ENCODE measurements at regions not wholly inside any gene's neighbourhood (a gene's known extent, or its start where the extent isn't known, plus 50 kb on each side); places are given as distances from the start of the nearest gene placed in this dataset.
A peak's percentile ranks its signal among the peaks of the same experiment; 100 is the strongest.

DNA sequence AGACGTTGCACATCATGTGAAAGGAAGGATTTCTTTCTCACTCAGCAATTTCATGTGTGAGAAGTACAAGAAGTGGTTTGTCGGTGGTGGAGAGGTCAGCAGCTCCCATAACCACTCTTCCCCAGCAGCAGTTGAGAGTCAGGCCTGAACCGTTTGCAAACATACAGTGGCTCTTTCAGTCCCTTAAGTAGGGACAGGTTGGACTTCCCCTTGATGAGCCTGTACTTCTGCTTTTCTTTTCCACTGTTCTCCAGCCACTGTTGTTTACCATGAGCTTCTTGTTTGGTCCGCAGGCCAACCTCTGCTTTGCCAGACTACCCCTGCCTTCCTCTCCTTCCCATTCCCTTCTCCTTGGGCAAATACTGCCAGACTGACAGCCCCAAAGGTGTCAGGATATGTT lies 391.3 kb upstream of the CELF4 start:
- intact Hi-C loops (cut with micrococcal nuclease; ENCODE audit: unreplicated experiment) = no loop called here
- in situ Hi-C loops (cut with MboI) = no loop called here
- ChIA-PET SMC1A (ENCODE audit: uncharacterized antibody, unreplicated experiment) (no interaction called here), RAD21 (ENCODE audit: unreplicated experiment) (no interaction called here), POLR2A (no interaction called here), CTCF (no interaction called here)
- Histone ChIP-seq H3K9ac (ENCODE audit: control insufficient read depth, insufficient read depth, low read length) (no peak overlapping the region), H3K4me1 (ENCODE audit: control insufficient read depth, insufficient read depth, low read length) (no peaks in the 10 kb centered on the region), H3K27me3 (replicated peaks in 1 of 2; ENCODE audit: control insufficient read depth in 2 of 2, insufficient read depth in 2 of 2, low read length in 1 of 2) (no peaks in the 10 kb centered on the region), H2AFZ (ENCODE audit: control insufficient read depth, low read depth, low read length) (no peak overlapping the region), H3K36me3 (ENCODE audit: control insufficient read depth in 2 of 2, insufficient read depth in 2 of 2, low read length in 1 of 2) (no peaks in the 10 kb centered on the region), H4K20me1 (ENCODE audit: control insufficient read depth, insufficient read depth) (no peaks in the 10 kb centered on the region), H3K27ac (ENCODE audit: control insufficient read depth, insufficient read depth) (no peak overlapping the region), H3K9me3 (replicated peaks; ENCODE audit: control insufficient read depth, insufficient read depth, low read length) (no peaks in the 10 kb centered on the region), H3K4me2 (ENCODE audit: control insufficient read depth, insufficient read depth) (no peak overlapping the region), H3K4me3 (no peak overlapping the region), H3K79me2 (ENCODE audit: control insufficient read depth, insufficient read depth, low read length) (no peaks in the 10 kb centered on the region)
- 3% methylated on average over 4 of the region's 4 CpGs for WGBS (ENCODE audit: insufficient coverage, insufficient replicate concordance, low lambda C conversion rate, missing lambda C conversion rate)
- DNase-seq (ENCODE audit: low read depth, low spot score) = no peak
- no peak for FAIRE-seq
- TF ChIP-seq SPI1 (IDR thresholded peaks at IDR 0.05; ENCODE audit: borderline replicate concordance, insufficient read depth, low read depth, low read length) (peak; percentile 34; the same call in 1 of the 2 replicates), NR2F1 (conservative IDR thresholded peaks at IDR 0.05) (peak; percentile 46; the same call in 1 of the 2 replicates), PKNOX1 (IDR thresholded peaks at IDR 0.05) (no peak)
- ATAC-seq = no peak
- BruUV-seq (replicated peaks) = no TSS peak

- no peaks in the 10 kb centered on the region for H3K9me3 ChIP-seq (replicated peaks; ENCODE audit: control insufficient read depth, insufficient read depth, low read length)
- FAIRE-seq (no peak), DNase-seq (ENCODE audit: low read depth, low spot score) (no peak), ATAC-seq (no peak)
- no peak overlapping the region for H3K4me3 ChIP-seq
- no peak overlapping the region for H2AFZ ChIP-seq (ENCODE audit: control insufficient read depth, low read depth, low read length)
- no peak overlapping the region for H3K27ac ChIP-seq (ENCODE audit: control insufficient read depth, insufficient read depth)
- H4K20me1 ChIP-seq (ENCODE audit: control insufficient read depth, insufficient read depth) = no peaks in the 10 kb centered on the region
- no peak overlapping the region for H3K4me2 ChIP-seq (ENCODE audit: control insufficient read depth, insufficient read depth)
- no peaks in the 10 kb centered on the region for H3K4me1 ChIP-seq (ENCODE audit: control insufficient read depth, insufficient read depth, low read length)
- H3K79me2 ChIP-seq (ENCODE audit: control insufficient read depth, insufficient read depth, low read length) = no peaks in the 10 kb centered on the region
- SMC1A ChIA-PET (ENCODE audit: uncharacterized antibody, unreplicated experiment) = no interaction called here
- no peaks in the 10 kb centered on the region for H3K36me3 ChIP-seq (ENCODE audit: control insufficient read depth in 2 of 2, insufficient read depth in 2 of 2, low read length in 1 of 2)
- RAD21 ChIA-PET (ENCODE audit: unreplicated experiment) = no interaction called here
- CTCF ChIA-PET = no interaction called here
- WGBS (ENCODE audit: insufficient coverage, insufficient replicate concordance, low lambda C conversion rate, missing lambda C conversion rate) = 3% methylated on average over 2 of the region's 2 CpGs
- intact Hi-C loops (cut with micrococcal nuclease; ENCODE audit: unreplicated experiment) (no loop called here), in situ Hi-C loops (cut with MboI) (no loop called here)
- POLR2A ChIA-PET = no interaction called here
- no peak overlapping the region for H3K9ac ChIP-seq (ENCODE audit: control insufficient read depth, insufficient read depth, low read length)
- H3K27me3 ChIP-seq (replicated peaks in 1 of 2; ENCODE audit: control insufficient read depth in 2 of 2, insufficient read depth in 2 of 2, low read length in 1 of 2) = no peaks in the 10 kb centered on the region
- no TSS peak for BruUV-seq (replicated peaks)
- TF ChIP-seq ASH2L (IDR thresholded peaks at IDR 0.05; ENCODE audit: borderline replicate concordance, low read depth) = no peak
- no peak for TF ChIP-seq ESRRA (IDR thresholded peaks at IDR 0.05; ENCODE audit: low read length)
- no peak for TF ChIP-seq BCL3 (IDR thresholded peaks at IDR 0.05; ENCODE audit: borderline replicate concordance, insufficient read depth, low read depth, low read length, poor library complexity, severe bottlenecking)
- TF ChIP-seq POU2F2 (IDR thresholded peaks at IDR 0.05; ENCODE audit: borderline replicate concordance, low read depth, low read length) = no peak
- no peak for TF ChIP-seq SIX5 (IDR thresholded peaks at IDR 0.05; ENCODE audit: low read depth, low read length, severe bottlenecking)
- no peak for TF ChIP-seq FOXK2 (IDR thresholded peaks at IDR 0.05)
- TF ChIP-seq SUPT20H (IDR thresholded peaks at IDR 0.05; ENCODE audit: borderline replicate concordance, control insufficient read depth, low read depth, low read length) = no peak
- no peak for TF ChIP-seq ZBTB33 (IDR thresholded peaks at IDR 0.05)
- TF ChIP-seq NRF1 (conservative IDR thresholded peaks at IDR 0.05; ENCODE audit: low read depth, low read length) = no peak
- TF ChIP-seq LARP7 (IDR thresholded peaks at IDR 0.05) = no peak
- TF ChIP-seq PML (IDR thresholded peaks at IDR 0.05; ENCODE audit: low read length) = no peak
- no peak for TF ChIP-seq ZNF217 (IDR thresholded peaks at IDR 0.05)
- TF ChIP-seq WRNIP1 (IDR thresholded peaks at IDR 0.05; ENCODE audit: borderline replicate concordance, low read depth, low read length) = no peak
Measured at GRCh38 chr18:37956020-37956419, 390.4 kb upstream of the CELF4 start.

Data from GM12878 (cell line).